ENCODE measurements at regions not wholly inside any gene's neighbourhood (a gene's known extent, or its start where the extent isn't known, plus 50 kb on each side); places are given as distances from the start of the nearest gene placed in this dataset.

DNA sequence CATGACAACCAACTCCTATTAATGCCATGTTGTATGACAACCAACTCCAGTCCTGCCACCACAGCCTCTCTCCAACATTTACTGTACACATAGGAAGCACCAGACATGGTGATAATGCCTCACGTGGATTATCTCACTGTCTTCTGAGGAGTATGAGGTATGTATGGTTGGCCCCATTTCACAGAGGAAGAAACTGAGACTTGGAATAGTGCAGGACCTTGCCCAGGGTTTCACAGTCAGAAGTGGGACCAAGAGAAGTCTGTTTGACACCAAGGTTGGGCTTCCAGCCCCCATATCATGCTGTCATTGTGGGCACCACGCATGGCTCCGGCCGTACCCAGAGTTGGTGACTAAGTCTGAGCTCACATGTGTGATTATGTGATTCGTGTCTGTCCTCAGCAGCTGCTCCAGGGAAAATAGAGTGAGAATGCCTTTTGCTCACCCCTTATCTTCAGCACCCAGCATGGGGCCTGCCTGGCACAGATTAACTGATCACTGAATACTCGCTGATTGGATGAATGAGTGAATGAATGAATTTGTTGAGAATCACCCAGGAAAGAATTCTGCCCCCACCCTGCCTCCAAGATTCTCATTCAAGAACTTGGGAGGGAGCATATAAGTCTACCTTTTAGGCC, 204.1 kb upstream of the NLRP1 start:
- Mint-ChIP-seq H3K9me3 (peaks cover 23% of the 10 kb centered on the region), H3K36me3 (ENCODE audit: low read depth) (peaks cover 9% of the 10 kb centered on the region), H3K4me1 (peaks cover 4% of the 10 kb centered on the region; the same call in 2 of the 3 replicates), H3K27ac (no peak overlapping the region), H3K27me3 (ENCODE audit: insufficient read depth, low read depth, poor library complexity) (peaks cover 4% of the 10 kb centered on the region), H3K4me3 (no peak overlapping the region)
- Histone ChIP-seq H3K27me3 (ENCODE audit: insufficient read depth) (no peaks in the 10 kb centered on the region), H3K4me2 (no peak overlapping the region), H3K4me3 (no peak overlapping the region), H4K20me1 (replicated peaks; ENCODE audit: insufficient read depth) (no peaks in the 10 kb centered on the region), H3K79me2 (replicated peaks; ENCODE audit: insufficient read depth) (no peaks in the 10 kb centered on the region), H3F3A (replicated peaks; ENCODE audit: low read depth) (no peaks in the 10 kb centered on the region), H3K36me3 (ENCODE audit: insufficient read depth) (no peaks in the 10 kb centered on the region; the same call in 1 of the 2 replicates), H3K4me1 (ENCODE audit: insufficient read depth) (no peaks in the 10 kb centered on the region), H3K27ac (ENCODE audit: low read depth) (no peak overlapping the region), H2AFZ (no peak overlapping the region), H3K9me2 (ENCODE audit: insufficient read depth) (peaks cover 10% of the 10 kb centered on the region; the same call in 1 of the 2 replicates)
- TF ChIP-seq EZH2phosphoT487 (IDR thresholded peaks at IDR 0.05; ENCODE audit: unreplicated experiment), result no peak
- DNase-seq (ENCODE audit: low spot score) (no peak), ATAC-seq (no peak)

DNA sequence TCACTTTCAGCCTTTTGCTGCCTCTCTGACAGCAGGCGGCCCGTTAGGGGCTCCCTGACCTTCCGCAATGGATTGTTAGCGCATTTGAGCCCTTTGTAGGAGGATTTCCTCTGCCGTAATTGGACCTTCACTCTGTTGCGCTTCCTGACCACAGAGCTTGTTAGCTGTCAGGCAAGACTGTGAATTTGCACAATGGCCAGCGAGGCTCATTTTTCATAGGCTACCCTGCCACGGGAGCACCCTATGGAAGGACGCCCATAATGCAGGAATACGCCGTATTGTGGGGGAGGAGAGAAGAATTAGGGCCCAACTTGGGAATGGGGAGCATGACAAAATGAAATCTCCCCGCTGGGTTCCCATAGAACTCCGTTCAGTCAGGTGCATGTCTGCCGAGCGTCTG, 205.2 kb upstream of the NLRP1 start:
- Mint-ChIP-seq H3K4me1 (peaks cover 9% of the 10 kb centered on the region; the same call in 2 of the 3 replicates), H3K36me3 (ENCODE audit: low read depth) (peaks cover 6% of the 10 kb centered on the region), H3K4me3 (no peak overlapping the region), H3K27ac (no peak overlapping the region), H3K9me3 (peaks cover 21% of the 10 kb centered on the region), H3K27me3 (ENCODE audit: insufficient read depth, low read depth, poor library complexity) (peaks cover 6% of the 10 kb centered on the region)
- H3K4me2 ChIP-seq, result no peak overlapping the region
- no peaks in the 10 kb centered on the region for H3F3A ChIP-seq (replicated peaks; ENCODE audit: low read depth)
- no peaks in the 10 kb centered on the region for H4K20me1 ChIP-seq (replicated peaks; ENCODE audit: insufficient read depth)
- ATAC-seq (peak; percentile 62), DNase-seq (ENCODE audit: low spot score) (no peak)
- H3K36me3 ChIP-seq (ENCODE audit: insufficient read depth), result no peaks in the 10 kb centered on the region; the same call in 1 of the 2 replicates
- H3K4me1 ChIP-seq (ENCODE audit: insufficient read depth), result no peaks in the 10 kb centered on the region
- no peaks in the 10 kb centered on the region for H3K27me3 ChIP-seq (ENCODE audit: insufficient read depth)
- H3K4me3 ChIP-seq, result no peak overlapping the region
- H2AFZ ChIP-seq, result peak overlapping the region; percentile 66; the same call in 1 of the 2 replicates
- H3K9me2 ChIP-seq (ENCODE audit: insufficient read depth), result peaks cover 10% of the 10 kb centered on the region; the same call in 1 of the 2 replicates
- no peak overlapping the region for H3K27ac ChIP-seq (ENCODE audit: low read depth)
- TF ChIP-seq STAT1 (IDR thresholded peaks at IDR 0.05; ENCODE audit: unreplicated experiment), result no peak
- no peak for TF ChIP-seq EZH2phosphoT487 (IDR thresholded peaks at IDR 0.05; ENCODE audit: unreplicated experiment)
- TF ChIP-seq, protein P1, sequence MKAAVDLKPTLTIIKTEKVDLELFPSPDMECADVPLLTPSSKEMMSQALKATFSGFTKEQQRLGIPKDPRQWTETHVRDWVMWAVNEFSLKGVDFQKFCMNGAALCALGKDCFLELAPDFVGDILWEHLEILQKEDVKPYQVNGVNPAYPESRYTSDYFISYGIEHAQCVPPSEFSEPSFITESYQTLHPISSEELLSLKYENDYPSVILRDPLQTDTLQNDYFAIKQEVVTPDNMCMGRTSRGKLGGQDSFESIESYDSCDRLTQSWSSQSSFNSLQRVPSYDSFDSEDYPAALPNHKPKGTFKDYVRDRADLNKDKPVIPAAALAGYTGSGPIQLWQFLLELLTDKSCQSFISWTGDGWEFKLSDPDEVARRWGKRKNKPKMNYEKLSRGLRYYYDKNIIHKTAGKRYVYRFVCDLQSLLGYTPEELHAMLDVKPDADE (IDR thresholded peaks at IDR 0.05), result no peak
- H3K79me2 ChIP-seq (replicated peaks; ENCODE audit: insufficient read depth), result no peaks in the 10 kb centered on the region

DNA sequence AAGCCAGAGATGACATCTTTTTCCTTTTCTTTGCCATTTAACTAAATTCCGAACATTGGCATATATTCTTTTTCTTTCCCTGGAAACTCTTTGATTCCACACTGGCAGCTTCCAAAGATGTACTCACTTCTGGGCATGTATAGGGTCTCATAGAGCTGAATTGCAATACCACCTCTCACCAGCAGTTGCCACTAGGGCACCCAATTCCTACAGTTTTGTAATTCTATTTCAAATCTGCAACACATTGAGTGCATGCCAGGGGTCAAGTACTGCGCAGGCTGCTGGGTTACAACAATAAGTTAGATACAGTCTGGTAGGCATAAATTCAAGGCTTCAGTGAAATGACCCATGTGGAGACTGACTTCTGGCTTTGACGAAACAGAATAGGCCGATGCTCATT, 208.8 kb upstream of the NLRP1 start:
- H3K79me2 ChIP-seq (replicated peaks; ENCODE audit: insufficient read depth), result no peaks in the 10 kb centered on the region
- no peak overlapping the region for H2AFZ ChIP-seq
- no peak for TF ChIP-seq ZNF114 (CRISPR knock-in tag; IDR thresholded peaks at IDR 0.05)
- no peak for TF ChIP-seq EZH2 (IDR thresholded peaks at IDR 0.05; ENCODE audit: low read depth, unreplicated experiment)
- TF ChIP-seq, protein P2, sequence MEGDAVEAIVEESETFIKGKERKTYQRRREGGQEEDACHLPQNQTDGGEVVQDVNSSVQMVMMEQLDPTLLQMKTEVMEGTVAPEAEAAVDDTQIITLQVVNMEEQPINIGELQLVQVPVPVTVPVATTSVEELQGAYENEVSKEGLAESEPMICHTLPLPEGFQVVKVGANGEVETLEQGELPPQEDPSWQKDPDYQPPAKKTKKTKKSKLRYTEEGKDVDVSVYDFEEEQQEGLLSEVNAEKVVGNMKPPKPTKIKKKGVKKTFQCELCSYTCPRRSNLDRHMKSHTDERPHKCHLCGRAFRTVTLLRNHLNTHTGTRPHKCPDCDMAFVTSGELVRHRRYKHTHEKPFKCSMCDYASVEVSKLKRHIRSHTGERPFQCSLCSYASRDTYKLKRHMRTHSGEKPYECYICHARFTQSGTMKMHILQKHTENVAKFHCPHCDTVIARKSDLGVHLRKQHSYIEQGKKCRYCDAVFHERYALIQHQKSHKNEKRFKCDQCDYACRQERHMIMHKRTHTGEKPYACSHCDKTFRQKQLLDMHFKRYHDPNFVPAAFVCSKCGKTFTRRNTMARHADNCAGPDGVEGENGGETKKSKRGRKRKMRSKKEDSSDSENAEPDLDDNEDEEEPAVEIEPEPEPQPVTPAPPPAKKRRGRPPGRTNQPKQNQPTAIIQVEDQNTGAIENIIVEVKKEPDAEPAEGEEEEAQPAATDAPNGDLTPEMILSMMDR (conservative IDR thresholded peaks at IDR 0.05; ENCODE audit: low read depth in 2 of 2), result peak in 1 of 2 experiments; percentile 52; a peak in 3 of 4 replicates
- TF ChIP-seq STAT1 (IDR thresholded peaks at IDR 0.05; ENCODE audit: unreplicated experiment), result no peak
- TF ChIP-seq, protein P3, sequence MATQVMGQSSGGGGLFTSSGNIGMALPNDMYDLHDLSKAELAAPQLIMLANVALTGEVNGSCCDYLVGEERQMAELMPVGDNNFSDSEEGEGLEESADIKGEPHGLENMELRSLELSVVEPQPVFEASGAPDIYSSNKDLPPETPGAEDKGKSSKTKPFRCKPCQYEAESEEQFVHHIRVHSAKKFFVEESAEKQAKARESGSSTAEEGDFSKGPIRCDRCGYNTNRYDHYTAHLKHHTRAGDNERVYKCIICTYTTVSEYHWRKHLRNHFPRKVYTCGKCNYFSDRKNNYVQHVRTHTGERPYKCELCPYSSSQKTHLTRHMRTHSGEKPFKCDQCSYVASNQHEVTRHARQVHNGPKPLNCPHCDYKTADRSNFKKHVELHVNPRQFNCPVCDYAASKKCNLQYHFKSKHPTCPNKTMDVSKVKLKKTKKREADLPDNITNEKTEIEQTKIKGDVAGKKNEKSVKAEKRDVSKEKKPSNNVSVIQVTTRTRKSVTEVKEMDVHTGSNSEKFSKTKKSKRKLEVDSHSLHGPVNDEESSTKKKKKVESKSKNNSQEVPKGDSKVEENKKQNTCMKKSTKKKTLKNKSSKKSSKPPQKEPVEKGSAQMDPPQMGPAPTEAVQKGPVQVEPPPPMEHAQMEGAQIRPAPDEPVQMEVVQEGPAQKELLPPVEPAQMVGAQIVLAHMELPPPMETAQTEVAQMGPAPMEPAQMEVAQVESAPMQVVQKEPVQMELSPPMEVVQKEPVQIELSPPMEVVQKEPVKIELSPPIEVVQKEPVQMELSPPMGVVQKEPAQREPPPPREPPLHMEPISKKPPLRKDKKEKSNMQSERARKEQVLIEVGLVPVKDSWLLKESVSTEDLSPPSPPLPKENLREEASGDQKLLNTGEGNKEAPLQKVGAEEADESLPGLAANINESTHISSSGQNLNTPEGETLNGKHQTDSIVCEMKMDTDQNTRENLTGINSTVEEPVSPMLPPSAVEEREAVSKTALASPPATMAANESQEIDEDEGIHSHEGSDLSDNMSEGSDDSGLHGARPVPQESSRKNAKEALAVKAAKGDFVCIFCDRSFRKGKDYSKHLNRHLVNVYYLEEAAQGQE (IDR thresholded peaks at IDR 0.05; ENCODE audit: unreplicated experiment), result no peak
- no peak for TF ChIP-seq ZNF331 (CRISPR knock-in tag; IDR thresholded peaks at IDR 0.05; ENCODE audit: low read depth)
- Mint-ChIP-seq H3K27ac (no peak overlapping the region), H3K36me3 (ENCODE audit: low read depth) (peaks cover 6% of the 10 kb centered on the region), H3K4me3 (no peak overlapping the region), H3K9me3 (peaks cover 21% of the 10 kb centered on the region), H3K27me3 (ENCODE audit: insufficient read depth, low read depth, poor library complexity) (peaks cover 9% of the 10 kb centered on the region), H3K4me1 (peaks cover 25% of the 10 kb centered on the region)
- no peaks in the 10 kb centered on the region; the same call in 1 of the 2 replicates for H3K36me3 ChIP-seq (ENCODE audit: insufficient read depth)
- no peak for DNase-seq (ENCODE audit: low spot score)
- H3K4me1 ChIP-seq (ENCODE audit: insufficient read depth), result peaks cover 11% of the 10 kb centered on the region
- no peaks in the 10 kb centered on the region for H4K20me1 ChIP-seq (replicated peaks; ENCODE audit: insufficient read depth)
- peaks cover 10% of the 10 kb centered on the region; the same call in 1 of the 2 replicates for H3K9me2 ChIP-seq (ENCODE audit: insufficient read depth)
- H3K4me2 ChIP-seq, result no peak overlapping the region
- ATAC-seq, result no peak
- H3K27ac ChIP-seq (ENCODE audit: low read depth), result no peak overlapping the region
- H3F3A ChIP-seq (replicated peaks; ENCODE audit: low read depth), result no peaks in the 10 kb centered on the region
- no peak overlapping the region for H3K4me3 ChIP-seq
- H3K27me3 ChIP-seq (ENCODE audit: insufficient read depth), result no peaks in the 10 kb centered on the region
